ENCODE measurements at regions not wholly inside any gene's neighbourhood (a gene's known extent, or its start where the extent isn't known, plus 50 kb on each side); places are given as distances from the start of the nearest gene placed in this dataset.
"Not testable (repeated sequence)": the region's sequence is repeated elsewhere in the genome, so short reads cannot be mapped to it uniquely, and the experiment has no call there.

- no peak for DNase-seq (ENCODE audit: low read depth, low spot score)
- Histone ChIP-seq H3K27me3 (ENCODE audit: control insufficient read depth, insufficient read depth, low read length) (no peaks in the 10 kb centered on the region), H3K4me3 (ENCODE audit: low read depth, low read length) (no peak overlapping the region), H3K27ac (ENCODE audit: low read depth, low read length) (no peak overlapping the region), H3K9me3 (ENCODE audit: control insufficient read depth, insufficient read depth, low read length) (no peaks in the 10 kb centered on the region)
- TF ChIP-seq CTCF (IDR thresholded peaks at IDR 0.05; ENCODE audit: low read depth, low read length), result no peak
- POLR2A ChIA-PET, result no interaction called here
- CTCF ChIA-PET, result interaction anchor here (0.5 kb wide), 1 partner anchor 578 kb away, joined by 3 read pairs; no protein-coding TSS in a partner anchor
These were observed 161.3 kb downstream of the RTL9 start for GRCh38 chrX:110519906-110520452.

DNA sequence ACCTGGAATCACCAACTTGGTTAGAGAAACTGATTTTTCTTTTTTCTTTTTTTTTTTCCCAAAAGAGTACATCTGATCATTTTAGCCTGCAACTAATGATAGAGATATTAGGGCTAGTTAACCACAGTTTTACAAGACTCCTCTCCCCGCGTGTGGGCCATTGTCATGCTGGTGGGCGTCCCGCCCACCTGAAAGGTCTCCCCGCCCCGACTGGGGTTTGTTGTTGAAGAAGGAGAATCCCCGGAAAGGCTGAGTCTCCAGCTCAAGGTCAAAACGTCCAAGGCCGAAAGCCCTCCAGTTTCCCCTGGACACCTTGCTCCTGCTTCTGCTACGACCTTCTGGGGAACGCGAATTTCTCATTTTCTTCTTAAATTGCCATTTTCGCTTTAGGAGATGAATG is 162.0 kb downstream of the RTL9 start:
- DNase-seq (ENCODE audit: low read depth, low spot score); H3K27me3 ChIP-seq (ENCODE audit: control insufficient read depth, insufficient read depth, low read length); CTCF ChIA-PET; H3K4me3 ChIP-seq (ENCODE audit: low read depth, low read length); H3K27ac ChIP-seq (ENCODE audit: low read depth, low read length); POLR2A ChIA-PET; H3K9me3 ChIP-seq (ENCODE audit: control insufficient read depth, insufficient read depth, low read length): not testable (repeated sequence)

GRCh38 chrX:110531873-110532580 is 173.4 kb downstream of the RTL9 start:
- no peaks in the 10 kb centered on the region for H3K9me3 ChIP-seq (ENCODE audit: control insufficient read depth, insufficient read depth, low read length)
- H3K27me3 ChIP-seq (ENCODE audit: control insufficient read depth, insufficient read depth, low read length), result no peaks in the 10 kb centered on the region
- no peak overlapping the region for H3K4me3 ChIP-seq (ENCODE audit: low read depth, low read length)
- POLR2A ChIA-PET, result no interaction called here
- TF ChIP-seq CTCF (IDR thresholded peaks at IDR 0.05; ENCODE audit: low read depth, low read length), result no peak
- CTCF ChIA-PET, result no interaction called here
- no peak for DNase-seq (ENCODE audit: low read depth, low spot score)
- no peak overlapping the region for H3K27ac ChIP-seq (ENCODE audit: low read depth, low read length)

DNA sequence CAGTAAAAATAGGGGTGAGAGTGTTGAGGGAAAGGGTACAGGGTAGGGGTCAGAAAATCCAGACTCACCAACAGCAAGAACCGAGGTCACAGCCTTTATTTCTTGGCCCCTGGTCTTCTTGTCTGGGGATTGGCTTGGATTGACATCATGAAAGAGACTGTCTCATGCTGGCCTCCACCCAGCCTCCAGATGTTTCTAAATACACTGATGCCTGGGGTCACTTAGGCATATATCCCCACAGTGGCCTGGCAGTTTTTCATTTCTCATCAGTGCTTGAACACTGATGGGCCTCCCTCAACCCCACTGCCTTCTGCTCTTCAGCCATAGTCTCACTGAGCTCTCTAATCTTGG is 173.9 kb downstream of the RTL9 start:
- Histone ChIP-seq H3K9me3 (ENCODE audit: control insufficient read depth, insufficient read depth, low read length) (no peaks in the 10 kb centered on the region), H3K27ac (ENCODE audit: low read depth, low read length) (no peak overlapping the region), H3K27me3 (ENCODE audit: control insufficient read depth, insufficient read depth, low read length) (no peaks in the 10 kb centered on the region), H3K4me3 (ENCODE audit: low read depth, low read length) (no peak overlapping the region)
- TF ChIP-seq CTCF (IDR thresholded peaks at IDR 0.05; ENCODE audit: low read depth, low read length), result no peak
- DNase-seq (ENCODE audit: low read depth, low spot score), result no peak
- POLR2A ChIA-PET, result no interaction called here
- CTCF ChIA-PET, result no interaction called here

DNA sequence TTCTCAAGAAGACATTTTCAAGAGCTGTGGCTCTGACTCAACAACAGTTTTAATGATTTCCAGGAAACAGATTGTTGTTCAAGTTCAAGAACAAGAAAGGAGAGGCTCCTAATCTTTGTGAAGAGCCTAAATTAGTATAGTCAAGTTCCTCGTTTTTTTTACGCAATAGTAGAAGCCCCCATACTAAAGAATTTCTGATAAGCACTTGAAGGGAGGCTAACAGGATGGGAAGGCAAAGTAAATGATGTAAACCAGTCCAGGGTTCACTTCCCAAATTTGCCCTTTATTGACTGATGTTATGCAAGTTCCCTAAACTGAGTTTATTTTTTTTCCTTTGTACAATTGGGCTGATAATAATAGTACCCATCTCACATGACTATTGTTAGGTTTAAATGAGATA is 178.2 kb downstream of the RTL9 start:
- no peak for TF ChIP-seq CTCF (IDR thresholded peaks at IDR 0.05; ENCODE audit: low read depth, low read length)
- no peak overlapping the region for H3K27ac ChIP-seq (ENCODE audit: low read depth, low read length)

More for the DNA sequence above, 178.2 kb downstream of the RTL9 start:
- H3K4me3 ChIP-seq (ENCODE audit: low read depth, low read length), result no peak overlapping the region
- no peaks in the 10 kb centered on the region for H3K27me3 ChIP-seq (ENCODE audit: control insufficient read depth, insufficient read depth, low read length)
- ChIA-PET CTCF (no interaction called here), POLR2A (no interaction called here)
- no peak for DNase-seq (ENCODE audit: low read depth, low spot score)
- no peaks in the 10 kb centered on the region for H3K9me3 ChIP-seq (ENCODE audit: control insufficient read depth, insufficient read depth, low read length)
